Endothelial cell (in vitro differentiated cells): ENCODE measurements at regions not wholly inside any gene's neighbourhood (a gene's known extent, or its start where the extent isn't known, plus 50 kb on each side); places are given as distances from the start of the nearest gene placed in this dataset.

ENCODE experiments used
- DNase-seq: peaks from one replicate; pipeline ENCODE4 v3.0.0; 2021; ENCODE audit warnings: low spot score
- H3K27ac Mint-ChIP-seq: one replicate; pipeline ENCODE4 v1.8.0; 2021; ENCODE audit warnings: mixed read lengths, inconsistent platforms; ENCODE audit not compliant: unreplicated experiment
- H3K27me3 Mint-ChIP-seq: one replicate; pipeline ENCODE4 v1.8.0; 2021; ENCODE audit warnings: mild to moderate bottlenecking, moderate library complexity, mixed read lengths, inconsistent platforms; ENCODE audit not compliant: unreplicated experiment
- H3K36me3 Mint-ChIP-seq: one replicate; pipeline ENCODE4 v1.8.0; 2021; ENCODE audit warnings: mild to moderate bottlenecking, low read depth, mixed read lengths, inconsistent platforms; ENCODE audit not compliant: unreplicated experiment
- H3K4me1 Mint-ChIP-seq: one replicate; pipeline ENCODE4 v1.8.0; 2021; ENCODE audit warnings: mild to moderate bottlenecking, mixed read lengths, inconsistent platforms; ENCODE audit not compliant: unreplicated experiment
- H3K4me3 Mint-ChIP-seq: one replicate; pipeline ENCODE4 v1.8.0; 2021; ENCODE audit warnings: mild to moderate bottlenecking, mixed read lengths, inconsistent platforms; ENCODE audit not compliant: unreplicated experiment
- H3K9me3 Mint-ChIP-seq: one replicate; pipeline ENCODE4 v1.8.0; 2021; ENCODE audit warnings: mixed read lengths, inconsistent platforms; ENCODE audit not compliant: unreplicated experiment
- CTCF ChIP-seq: fragments of 200-600 bp; sonication (generic); IDR thresholded peaks from one replicate; pipeline ENCODE4 v1.5.0; 2021; ENCODE audit warnings: antibody characterized with exemption; ENCODE audit not compliant: unreplicated experiment

DNA sequence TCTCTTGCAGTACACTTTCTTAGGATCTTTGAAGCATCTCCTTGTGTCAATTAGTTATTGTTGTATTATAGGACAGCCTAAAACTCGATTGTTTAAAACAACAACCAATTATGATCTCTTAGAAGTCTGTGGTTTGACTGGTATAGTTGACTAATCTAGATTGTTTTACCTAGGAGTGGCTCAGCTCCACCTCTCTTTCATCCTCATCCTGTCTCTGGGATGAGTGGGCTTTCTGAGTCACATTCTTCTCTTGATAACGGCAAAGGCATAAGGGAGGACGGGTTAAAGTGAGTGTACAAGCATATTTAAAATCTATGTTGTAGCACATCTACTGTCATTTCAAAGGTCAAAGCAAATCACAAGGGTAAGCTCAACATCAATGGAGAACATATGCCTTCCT is 102.3 kb upstream of the GULP1 start:
- no peak for DNase-seq
- Mint-ChIP-seq H3K36me3 (no peaks in the 10 kb centered on the region), H3K27me3 (peaks cover 2% of the 10 kb centered on the region), H3K4me1 (no peaks in the 10 kb centered on the region), H3K9me3 (no peaks in the 10 kb centered on the region), H3K27ac (no peak overlapping the region), H3K4me3 (no peak overlapping the region)
- TF ChIP-seq CTCF = no peak

DNA sequence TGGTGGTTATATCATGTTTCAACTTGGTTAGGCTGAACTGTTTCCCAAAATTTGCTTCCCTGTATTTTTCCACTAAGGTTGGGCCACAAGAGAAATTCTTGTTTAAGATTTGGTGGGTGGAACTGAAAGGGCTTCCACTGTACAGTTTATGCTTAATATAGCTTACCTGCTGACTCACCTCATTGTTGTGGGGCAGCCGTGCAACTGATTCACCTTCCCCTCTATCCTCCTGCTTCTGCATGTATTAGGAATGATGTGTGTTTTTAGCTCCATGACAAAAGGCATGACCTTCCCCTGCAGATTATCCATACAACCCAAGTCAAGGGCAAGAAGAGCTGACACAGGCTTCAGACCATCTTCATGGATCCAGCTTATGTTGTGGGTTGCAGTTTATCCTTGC is 98.4 kb upstream of the GULP1 start:
- TF ChIP-seq CTCF = no peak
- no peak overlapping the region for H3K27ac Mint-ChIP-seq

DNA sequence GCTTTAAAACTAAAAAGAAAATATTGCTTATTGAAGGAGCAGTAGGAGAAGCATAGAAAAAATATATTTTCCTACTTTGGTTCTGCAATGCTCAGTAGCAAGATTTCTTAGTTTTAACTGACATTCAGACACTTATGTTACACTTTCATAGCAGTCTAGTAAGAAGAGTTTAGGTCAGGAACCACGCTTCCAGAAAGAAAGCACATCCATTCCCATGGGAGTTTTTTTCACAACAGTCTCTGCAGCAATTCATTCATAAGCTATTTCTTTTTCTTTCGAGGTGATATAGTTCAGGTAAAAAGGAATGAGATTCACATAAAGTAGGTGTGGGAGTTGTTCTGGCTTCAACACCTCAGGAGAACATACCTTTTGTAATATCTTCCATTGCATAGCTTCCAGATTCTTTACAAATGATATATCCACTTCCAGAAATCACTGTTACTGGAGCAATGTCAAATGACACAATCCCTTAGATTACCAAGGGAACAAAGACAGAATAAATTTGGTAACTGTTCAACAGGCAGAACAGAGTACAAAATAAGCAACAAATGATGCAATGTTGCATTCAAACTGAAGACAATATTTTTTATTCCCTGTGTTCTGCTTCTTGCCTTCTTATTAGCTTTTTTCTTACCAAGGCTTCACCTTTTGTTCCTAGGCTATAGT is 95.2 kb upstream of the GULP1 start:
- Mint-ChIP-seq H3K4me1 (no peaks in the 10 kb centered on the region), H3K27me3 (no peaks in the 10 kb centered on the region), H3K4me3 (no peak overlapping the region), H3K9me3 (no peaks in the 10 kb centered on the region), H3K36me3 (no peaks in the 10 kb centered on the region), H3K27ac (no peak overlapping the region)
- DNase-seq = no peak
- TF ChIP-seq CTCF = no peak

More for the DNA sequence above, 98.4 kb upstream of the GULP1 start:
- Mint-ChIP-seq H3K36me3 (no peaks in the 10 kb centered on the region), H3K4me3 (no peak overlapping the region), H3K27me3 (peaks cover 2% of the 10 kb centered on the region), H3K9me3 (no peaks in the 10 kb centered on the region), H3K4me1 (no peaks in the 10 kb centered on the region)
- no peak for DNase-seq

- DNase-seq = no peak
- Mint-ChIP-seq H3K4me1 (no peaks in the 10 kb centered on the region), H3K27ac (no peak overlapping the region), H3K4me3 (no peak overlapping the region), H3K27me3 (no peaks in the 10 kb centered on the region), H3K9me3 (no peaks in the 10 kb centered on the region), H3K36me3 (no peaks in the 10 kb centered on the region)
- no peak for TF ChIP-seq CTCF
Observed at GRCh38 chr2:188199716-188200128, 92.0 kb upstream of the GULP1 start.

- no peaks in the 10 kb centered on the region for H3K4me1 Mint-ChIP-seq
- DNase-seq = no peak
- H3K9me3 Mint-ChIP-seq = no peaks in the 10 kb centered on the region
- H3K27ac Mint-ChIP-seq = no peak overlapping the region
- no peak for TF ChIP-seq CTCF
- H3K4me3 Mint-ChIP-seq = no peak overlapping the region
- no peaks in the 10 kb centered on the region for H3K36me3 Mint-ChIP-seq
- H3K27me3 Mint-ChIP-seq = no peaks in the 10 kb centered on the region
Observed at GRCh38 chr2:188201639-188202038, 90.0 kb upstream of the GULP1 start.
